ENCODE measurements at regions not wholly inside any gene's neighbourhood (a gene's known extent, or its start where the extent isn't known, plus 50 kb on each side); places are given as distances from the start of the nearest gene placed in this dataset.
A peak's percentile ranks its signal among the peaks of the same experiment; 100 is the strongest.

- TF ChIP-seq, protein P1, sequence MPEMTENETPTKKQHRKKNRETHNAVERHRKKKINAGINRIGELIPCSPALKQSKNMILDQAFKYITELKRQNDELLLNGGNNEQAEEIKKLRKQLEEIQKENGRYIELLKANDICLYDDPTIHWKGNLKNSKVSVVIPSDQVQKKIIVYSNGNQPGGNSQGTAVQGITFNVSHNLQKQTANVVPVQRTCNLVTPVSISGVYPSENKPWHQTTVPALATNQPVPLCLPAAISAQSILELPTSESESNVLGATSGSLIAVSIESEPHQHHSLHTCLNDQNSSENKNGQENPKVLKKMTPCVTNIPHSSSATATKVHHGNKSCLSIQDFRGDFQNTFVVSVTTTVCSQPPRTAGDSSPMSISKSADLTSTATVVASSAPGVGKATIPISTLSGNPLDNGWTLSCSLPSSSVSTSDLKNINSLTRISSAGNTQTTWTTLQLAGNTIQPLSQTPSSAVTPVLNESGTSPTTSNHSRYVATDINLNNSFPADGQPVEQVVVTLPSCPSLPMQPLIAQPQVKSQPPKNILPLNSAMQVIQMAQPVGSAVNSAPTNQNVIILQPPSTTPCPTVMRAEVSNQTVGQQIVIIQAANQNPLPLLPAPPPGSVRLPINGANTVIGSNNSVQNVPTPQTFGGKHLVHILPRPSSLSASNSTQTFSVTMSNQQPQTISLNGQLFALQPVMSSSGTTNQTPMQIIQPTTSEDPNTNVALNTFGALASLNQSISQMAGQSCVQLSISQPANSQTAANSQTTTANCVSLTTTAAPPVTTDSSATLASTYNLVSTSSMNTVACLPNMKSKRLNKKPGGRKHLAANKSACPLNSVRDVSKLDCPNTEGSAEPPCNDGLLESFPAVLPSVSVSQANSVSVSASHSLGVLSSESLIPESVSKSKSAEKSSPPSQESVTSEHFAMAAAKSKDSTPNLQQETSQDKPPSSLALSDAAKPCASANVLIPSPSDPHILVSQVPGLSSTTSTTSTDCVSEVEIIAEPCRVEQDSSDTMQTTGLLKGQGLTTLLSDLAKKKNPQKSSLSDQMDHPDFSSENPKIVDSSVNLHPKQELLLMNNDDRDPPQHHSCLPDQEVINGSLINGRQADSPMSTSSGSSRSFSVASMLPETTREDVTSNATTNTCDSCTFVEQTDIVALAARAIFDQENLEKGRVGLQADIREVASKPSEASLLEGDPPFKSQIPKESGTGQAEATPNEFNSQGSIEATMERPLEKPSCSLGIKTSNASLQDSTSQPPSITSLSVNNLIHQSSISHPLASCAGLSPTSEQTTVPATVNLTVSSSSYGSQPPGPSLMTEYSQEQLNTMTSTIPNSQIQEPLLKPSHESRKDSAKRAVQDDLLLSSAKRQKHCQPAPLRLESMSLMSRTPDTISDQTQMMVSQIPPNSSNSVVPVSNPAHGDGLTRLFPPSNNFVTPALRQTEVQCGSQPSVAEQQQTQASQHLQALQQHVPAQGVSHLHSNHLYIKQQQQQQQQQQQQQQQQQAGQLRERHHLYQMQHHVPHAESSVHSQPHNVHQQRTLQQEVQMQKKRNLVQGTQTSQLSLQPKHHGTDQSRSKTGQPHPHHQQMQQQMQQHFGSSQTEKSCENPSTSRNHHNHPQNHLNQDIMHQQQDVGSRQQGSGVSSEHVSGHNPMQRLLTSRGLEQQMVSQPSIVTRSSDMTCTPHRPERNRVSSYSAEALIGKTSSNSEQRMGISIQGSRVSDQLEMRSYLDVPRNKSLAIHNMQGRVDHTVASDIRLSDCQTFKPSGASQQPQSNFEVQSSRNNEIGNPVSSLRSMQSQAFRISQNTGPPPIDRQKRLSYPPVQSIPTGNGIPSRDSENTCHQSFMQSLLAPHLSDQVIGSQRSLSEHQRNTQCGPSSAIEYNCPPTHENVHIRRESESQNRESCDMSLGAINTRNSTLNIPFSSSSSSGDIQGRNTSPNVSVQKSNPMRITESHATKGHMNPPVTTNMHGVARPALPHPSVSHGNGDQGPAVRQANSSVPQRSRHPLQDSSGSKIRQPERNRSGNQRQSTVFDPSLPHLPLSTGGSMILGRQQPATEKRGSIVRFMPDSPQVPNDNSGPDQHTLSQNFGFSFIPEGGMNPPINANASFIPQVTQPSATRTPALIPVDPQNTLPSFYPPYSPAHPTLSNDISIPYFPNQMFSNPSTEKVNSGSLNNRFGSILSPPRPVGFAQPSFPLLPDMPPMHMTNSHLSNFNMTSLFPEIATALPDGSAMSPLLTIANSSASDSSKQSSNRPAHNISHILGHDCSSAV (CRISPR knock-in tag; IDR thresholded peaks at IDR 0.05; ENCODE audit: borderline replicate concordance): no peak
- TF ChIP-seq ZBTB1 (CRISPR knock-in tag; IDR thresholded peaks at IDR 0.05; ENCODE audit: borderline replicate concordance) (no peak), KLF12 (CRISPR knock-in tag; IDR thresholded peaks at IDR 0.05; ENCODE audit: borderline replicate concordance) (no peak)
Measured at GRCh38 chr2:78115291-78115690, 593.1 kb upstream of the LRRTM4 start (continued).

DNA sequence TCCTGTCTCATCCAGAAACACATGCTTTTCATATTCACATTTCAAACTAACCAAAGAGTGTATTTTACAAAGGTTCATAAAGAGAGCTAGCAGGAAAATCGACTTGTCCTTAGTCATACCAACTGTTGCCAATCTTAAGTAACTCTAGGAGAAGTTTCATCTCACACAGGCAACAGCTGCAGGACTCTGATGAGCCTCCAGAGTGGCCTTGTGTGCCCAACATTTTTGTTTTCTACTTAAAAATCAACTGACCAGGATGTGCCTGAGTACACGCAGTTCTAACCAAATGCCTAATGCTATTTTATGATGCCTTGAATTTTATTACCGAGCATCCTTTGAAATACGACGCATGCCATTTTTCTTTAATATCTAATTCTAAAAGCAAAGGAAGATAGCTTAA is 595.9 kb upstream of the LRRTM4 start:
- no peak overlapping the region for H3K4me3 ChIP-seq (replicated peaks in 1 of 3; ENCODE audit: insufficient read depth in 1 of 3, low read depth in 2 of 3, low read length in 3 of 3)
- ATAC-seq (no peak), FAIRE-seq (peak; percentile 18), DNase-seq (ENCODE audit: low spot score) (no peak)
- CTCF ChIA-PET (ENCODE audit: low intra/inter-chr PET ratio, low total read pairs): no interaction called here
- H3K9ac ChIP-seq (ENCODE audit: insufficient read depth, low read depth, low read length): no peak overlapping the region
- no TSS peak for BruUV-seq (replicated peaks)
- H3K36me3 ChIP-seq (replicated peaks in 1 of 2; ENCODE audit: control insufficient read depth in 1 of 2, insufficient read depth in 2 of 2, low read length in 2 of 2): no peaks in the 10 kb centered on the region
- in situ Hi-C loops (cut with HindIII; ENCODE audit: extremely low pct_ligation_motif_present, low pct_unique_long_range_greater_than_20kb): no loop called here
- no peak overlapping the region for H3K27ac ChIP-seq (ENCODE audit: extremely low read length, insufficient read depth, low read length)
- POLR2A ChIA-PET: no interaction called here
- no peaks in the 10 kb centered on the region for H3K79me2 ChIP-seq (ENCODE audit: insufficient read depth, low read length)
- no peaks in the 10 kb centered on the region for H3K27me3 ChIP-seq (ENCODE audit: control insufficient read depth in 1 of 2, insufficient read depth in 2 of 2, low read length in 2 of 2)
- H3K4me1 ChIP-seq (ENCODE audit: insufficient read depth, low read length): no peaks in the 10 kb centered on the region
- no peak overlapping the region for H2AFZ ChIP-seq (ENCODE audit: low read length)
- no peak for TF ChIP-seq ARNT (IDR thresholded peaks at IDR 0.05)
- TF ChIP-seq, protein P2, sequence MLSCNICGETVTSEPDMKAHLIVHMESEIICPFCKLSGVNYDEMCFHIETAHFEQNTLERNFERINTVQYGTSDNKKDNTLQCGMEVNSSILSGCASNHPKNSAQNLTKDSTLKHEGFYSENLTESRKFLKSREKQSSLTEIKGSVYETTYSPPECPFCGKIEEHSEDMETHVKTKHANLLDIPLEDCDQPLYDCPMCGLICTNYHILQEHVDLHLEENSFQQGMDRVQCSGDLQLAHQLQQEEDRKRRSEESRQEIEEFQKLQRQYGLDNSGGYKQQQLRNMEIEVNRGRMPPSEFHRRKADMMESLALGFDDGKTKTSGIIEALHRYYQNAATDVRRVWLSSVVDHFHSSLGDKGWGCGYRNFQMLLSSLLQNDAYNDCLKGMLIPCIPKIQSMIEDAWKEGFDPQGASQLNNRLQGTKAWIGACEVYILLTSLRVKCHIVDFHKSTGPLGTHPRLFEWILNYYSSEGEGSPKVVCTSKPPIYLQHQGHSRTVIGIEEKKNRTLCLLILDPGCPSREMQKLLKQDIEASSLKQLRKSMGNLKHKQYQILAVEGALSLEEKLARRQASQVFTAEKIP (CRISPR knock-in tag; IDR thresholded peaks at IDR 0.05; ENCODE audit: borderline replicate concordance): no peak
- TF ChIP-seq, protein P3, sequence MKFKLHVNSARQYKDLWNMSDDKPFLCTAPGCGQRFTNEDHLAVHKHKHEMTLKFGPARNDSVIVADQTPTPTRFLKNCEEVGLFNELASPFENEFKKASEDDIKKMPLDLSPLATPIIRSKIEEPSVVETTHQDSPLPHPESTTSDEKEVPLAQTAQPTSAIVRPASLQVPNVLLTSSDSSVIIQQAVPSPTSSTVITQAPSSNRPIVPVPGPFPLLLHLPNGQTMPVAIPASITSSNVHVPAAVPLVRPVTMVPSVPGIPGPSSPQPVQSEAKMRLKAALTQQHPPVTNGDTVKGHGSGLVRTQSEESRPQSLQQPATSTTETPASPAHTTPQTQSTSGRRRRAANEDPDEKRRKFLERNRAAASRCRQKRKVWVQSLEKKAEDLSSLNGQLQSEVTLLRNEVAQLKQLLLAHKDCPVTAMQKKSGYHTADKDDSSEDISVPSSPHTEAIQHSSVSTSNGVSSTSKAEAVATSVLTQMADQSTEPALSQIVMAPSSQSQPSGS (CRISPR knock-in tag; IDR thresholded peaks at IDR 0.05): no peak
- intact Hi-C loops (cut with micrococcal nuclease; ENCODE audit: unreplicated experiment): no loop called here
- H3K9me3 ChIP-seq (ENCODE audit: low read length): no peaks in the 10 kb centered on the region
- no peak overlapping the region for H3K4me2 ChIP-seq (ENCODE audit: low read depth, low read length)
- 91% methylated on average over 5 of the region's 5 CpGs for WGBS (ENCODE audit: low lambda C conversion rate)
- H4K20me1 ChIP-seq (ENCODE audit: insufficient read depth, low read length): no peaks in the 10 kb centered on the region

Measured in HepG2 (cell line).